Keratinocyte (primary cell): ENCODE measurements at regions not wholly inside any gene's neighbourhood (a gene's known extent, or its start where the extent isn't known, plus 50 kb on each side); places are given as distances from the start of the nearest gene placed in this dataset.

ENCODE experiments used
- DNase-seq: peaks from one replicate; pipeline ENCODE4 v3.0.0-alpha.2; 2011; ENCODE audit warnings: low read depth, missing footprints, low spot score
- FAIRE-seq: peaks from 2 replicates; lab custom pipeline; 2011; peaks lifted over from hg19 to GRCh38; lab: Jason Lieb, UNC
- H2AFZ ChIP-seq: 2 replicates; pipeline ENCODE4 v1.6.0; 2012; ENCODE audit warnings: low read length, control low read depth, inconsistent platforms; ENCODE audit not compliant: control insufficient read depth
- H3K27ac ChIP-seq: 2 replicates; pipeline ENCODE4 v1.5.1; 2011; ENCODE audit warnings: low read length; ENCODE audit not compliant: control insufficient read depth, insufficient read depth
- H3K27me3 ChIP-seq: 3 replicates; pipeline ENCODE4 v1.6.0; 2011; ENCODE audit warnings: low read length; ENCODE audit not compliant: control insufficient read depth, insufficient read depth; ENCODE audit errors: extremely low read depth
- H3K36me3 ChIP-seq, 2 experiments: 2 replicates in 1 of 2; 3 replicates in 1 of 2; pipeline ENCODE4 v1.5.1; 2011; ENCODE audit warnings: low read length in 2 of 2, mild to moderate bottlenecking in 1 of 2; ENCODE audit not compliant: control insufficient read depth in 2 of 2, insufficient read depth in 2 of 2; ENCODE audit errors: extremely low read depth in 1 of 2
- H3K4me1 ChIP-seq: 3 replicates; pipeline ENCODE4 v1.5.1; 2011; ENCODE audit warnings: low read length; ENCODE audit not compliant: control insufficient read depth, insufficient read depth; ENCODE audit errors: extremely low read depth
- H3K4me2 ChIP-seq: 3 replicates; pipeline ENCODE4 v1.6.0; 2011; ENCODE audit warnings: low read depth, low read length; ENCODE audit not compliant: control insufficient read depth, insufficient read depth; ENCODE audit errors: extremely low read depth
- H3K4me3 ChIP-seq, 3 experiments: fragments of 200-600 bp in 1 of 3; sonication (generic) in 1 of 3; 2 replicates in 2 of 3; 3 replicates in 1 of 3; pipeline ENCODE4 v1.5.1; 2011 to 2016; ENCODE audit warnings: low read length in 3 of 3, mild to moderate bottlenecking in 3 of 3, control low read depth in 2 of 3, inconsistent platforms in 1 of 3, low read depth in 1 of 3, mixed read lengths in 1 of 3, mixed run types in 1 of 3, moderate library complexity in 1 of 3; ENCODE audit not compliant: control insufficient read depth in 2 of 3, insufficient read depth in 2 of 3; ENCODE audit errors: extremely low read depth in 1 of 3
- H3K79me2 ChIP-seq: 2 replicates; pipeline ENCODE4 v1.6.0; 2012; ENCODE audit warnings: low read length; ENCODE audit not compliant: control insufficient read depth, insufficient read depth
- H3K9ac ChIP-seq: 3 replicates; pipeline ENCODE4 v1.6.0; 2011; ENCODE audit warnings: low read length; ENCODE audit not compliant: control insufficient read depth, insufficient read depth; ENCODE audit errors: extremely low read depth
- H3K9me1 ChIP-seq: 3 replicates; pipeline ENCODE4 v1.6.0; 2011; ENCODE audit warnings: low read length; ENCODE audit not compliant: control insufficient read depth, insufficient read depth; ENCODE audit errors: extremely low read depth
- H3K9me3 ChIP-seq: 2 replicates; pipeline ENCODE4 v1.5.1; 2012; ENCODE audit warnings: low read depth, low read length; ENCODE audit not compliant: control insufficient read depth
- H4K20me1 ChIP-seq: 3 replicates; pipeline ENCODE4 v1.6.0; 2011; ENCODE audit warnings: low read length; ENCODE audit not compliant: control insufficient read depth, insufficient read depth; ENCODE audit errors: extremely low read depth
- EZH2 ChIP-seq: IDR thresholded peaks from one replicate; pipeline ENCODE4 v1.6.1; 2012; ENCODE audit warnings: inconsistent platforms, mild to moderate bottlenecking, low read length, moderate library complexity
- dilution Hi-C: fragments of 300-500 bp; cut with MboI; formaldehyde crosslinking; loops from one replicate; pipeline ENCODE4 v1.7.0; 2020; ENCODE audit warnings: low sequenced_read_pairs; ENCODE audit not compliant: extremely low pct_ligation_motif_present
- TF ChIP-seq, protein P1 (sequence below), 3 experiments: IDR thresholded peaks in 1 of 3; conservative IDR thresholded peaks in 1 of 3; optimal IDR thresholded peaks in 1 of 3; 2 replicates in 2 of 3; 3 replicates in 1 of 3; pipeline versions ENCODE3 to v1.5.1; 2011; ENCODE audit warnings: low read length in 3 of 3, mild to moderate bottlenecking in 3 of 3, moderate library complexity in 2 of 3, control low read depth in 1 of 3, inconsistent platforms in 1 of 3; ENCODE audit not compliant: insufficient read depth in 2 of 3; ENCODE audit errors: extremely low read depth in 1 of 3

GRCh38 chr13:37360556-37360955 is 238.0 kb downstream of the POSTN start:
- Histone ChIP-seq H3K36me3 (no peaks in the 10 kb centered on the region), H3K9ac (no peak overlapping the region), H3K9me1 (no peaks in the 10 kb centered on the region), H3K27me3 (no peaks in the 10 kb centered on the region), H3K9me3 (no peaks in the 10 kb centered on the region), H2AFZ (peak overlapping the region; percentile 59), H3K27ac (no peak overlapping the region), H3K79me2 (no peaks in the 10 kb centered on the region), H3K4me2 (peak overlapping the region; percentile 63), H3K4me1 (peaks cover 21% of the 10 kb centered on the region), H4K20me1 (no peaks in the 10 kb centered on the region), H3K4me3 (no peak overlapping the region)
- TF ChIP-seq, protein P1, sequence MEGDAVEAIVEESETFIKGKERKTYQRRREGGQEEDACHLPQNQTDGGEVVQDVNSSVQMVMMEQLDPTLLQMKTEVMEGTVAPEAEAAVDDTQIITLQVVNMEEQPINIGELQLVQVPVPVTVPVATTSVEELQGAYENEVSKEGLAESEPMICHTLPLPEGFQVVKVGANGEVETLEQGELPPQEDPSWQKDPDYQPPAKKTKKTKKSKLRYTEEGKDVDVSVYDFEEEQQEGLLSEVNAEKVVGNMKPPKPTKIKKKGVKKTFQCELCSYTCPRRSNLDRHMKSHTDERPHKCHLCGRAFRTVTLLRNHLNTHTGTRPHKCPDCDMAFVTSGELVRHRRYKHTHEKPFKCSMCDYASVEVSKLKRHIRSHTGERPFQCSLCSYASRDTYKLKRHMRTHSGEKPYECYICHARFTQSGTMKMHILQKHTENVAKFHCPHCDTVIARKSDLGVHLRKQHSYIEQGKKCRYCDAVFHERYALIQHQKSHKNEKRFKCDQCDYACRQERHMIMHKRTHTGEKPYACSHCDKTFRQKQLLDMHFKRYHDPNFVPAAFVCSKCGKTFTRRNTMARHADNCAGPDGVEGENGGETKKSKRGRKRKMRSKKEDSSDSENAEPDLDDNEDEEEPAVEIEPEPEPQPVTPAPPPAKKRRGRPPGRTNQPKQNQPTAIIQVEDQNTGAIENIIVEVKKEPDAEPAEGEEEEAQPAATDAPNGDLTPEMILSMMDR (optimal IDR thresholded peaks at IDR 0.05 in 1 of 3, IDR thresholded peaks at IDR 0.05 in 1 of 3, conservative IDR thresholded peaks at IDR 0.05 in 1 of 3; ENCODE audit: extremely low read depth in 1 of 3, insufficient read depth in 2 of 3, low read length in 3 of 3): no peak
- no peak for TF ChIP-seq EZH2
- dilution Hi-C loops: no loop called here
- no peak for FAIRE-seq
- no peak for DNase-seq

DNA sequence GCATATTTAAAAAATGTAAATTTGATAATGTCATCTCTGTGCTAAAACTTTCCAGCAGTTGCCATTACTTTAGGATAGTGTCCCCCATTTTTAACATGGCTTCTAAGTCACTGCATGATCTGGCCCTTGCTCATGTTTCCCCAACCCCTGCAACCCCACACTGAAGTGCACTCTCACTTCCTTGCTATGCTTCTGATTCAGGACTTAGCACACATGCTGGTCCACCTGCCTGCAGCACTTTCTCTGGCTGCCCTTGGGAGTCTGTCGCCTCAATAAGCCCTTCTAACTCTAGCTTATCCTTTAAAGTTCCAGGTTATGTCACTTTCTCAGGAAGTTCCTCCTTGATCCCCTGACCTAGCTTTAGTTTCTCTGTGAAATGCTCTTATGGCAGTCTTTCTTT is 241.0 kb downstream of the POSTN start:
- DNase-seq (no peak), FAIRE-seq (no peak)
- H3K36me3 ChIP-seq: no peaks in the 10 kb centered on the region
- H3K9me3 ChIP-seq: no peaks in the 10 kb centered on the region
- no peak overlapping the region for H3K27ac ChIP-seq
- no peaks in the 10 kb centered on the region for H3K9me1 ChIP-seq
- peaks cover 21% of the 10 kb centered on the region for H3K4me1 ChIP-seq
- no peaks in the 10 kb centered on the region for H3K79me2 ChIP-seq
- dilution Hi-C loops: no loop called here
- H3K4me2 ChIP-seq: no peak overlapping the region
- H2AFZ ChIP-seq: peak overlapping the region; percentile 13
- no peaks in the 10 kb centered on the region for H4K20me1 ChIP-seq
- no peak for TF ChIP-seq EZH2
- TF ChIP-seq, protein P1 (optimal IDR thresholded peaks at IDR 0.05 in 1 of 3, IDR thresholded peaks at IDR 0.05 in 1 of 3, conservative IDR thresholded peaks at IDR 0.05 in 1 of 3; ENCODE audit: extremely low read depth in 1 of 3, insufficient read depth in 2 of 3, low read length in 3 of 3): no peak
- no peak overlapping the region for H3K4me3 ChIP-seq
- H3K27me3 ChIP-seq: no peaks in the 10 kb centered on the region
- no peak overlapping the region for H3K9ac ChIP-seq
